ENCODE measurements at regions not wholly inside any gene's neighbourhood (a gene's known extent, or its start where the extent isn't known, plus 50 kb on each side); places are given as distances from the start of the nearest gene placed in this dataset.

DNA sequence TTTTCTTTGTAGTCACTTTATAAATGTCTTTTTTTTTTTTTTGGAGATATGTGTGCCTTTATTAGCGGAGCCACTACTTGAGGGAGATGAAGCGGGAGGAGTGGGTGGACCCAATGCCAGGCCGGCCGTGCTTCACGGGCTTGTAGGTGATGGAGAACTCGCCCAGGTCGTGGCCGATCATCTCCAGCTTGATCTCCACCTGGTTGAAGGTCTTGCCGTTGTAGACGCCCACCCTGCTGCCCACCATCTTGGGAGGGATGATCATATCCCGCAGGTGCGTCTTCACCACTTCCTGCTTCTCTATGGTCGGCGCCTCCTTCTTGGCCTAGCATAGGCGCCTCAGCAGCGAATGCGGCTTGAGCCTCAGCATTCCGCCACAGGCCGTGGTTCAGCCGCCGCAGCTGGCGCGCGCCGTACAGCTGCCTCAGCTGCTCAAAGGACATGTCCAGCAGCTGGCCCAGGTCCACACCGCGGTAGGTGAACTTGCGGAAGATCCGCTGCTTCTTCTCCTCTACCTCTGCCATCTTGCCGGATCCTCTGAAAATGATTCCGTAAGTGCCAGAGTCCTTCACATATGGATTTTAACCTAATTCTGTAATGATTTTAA, 1095.6 kb downstream of the MAT2B start:
- Histone ChIP-seq H3K4me3 (ENCODE audit: low read depth, low read length) (no peak overlapping the region), H3K36me3 (ENCODE audit: insufficient read depth) (peaks cover 2% of the 10 kb centered on the region), H3K27ac (ENCODE audit: low read depth) (no peak overlapping the region), H3K4me1 (ENCODE audit: insufficient read depth) (no peaks in the 10 kb centered on the region)
- WGBS = 98% methylated on average over 31 of the region's 31 CpGs
- DNase-seq (ENCODE audit: extremely low spot score) = no peak

DNA sequence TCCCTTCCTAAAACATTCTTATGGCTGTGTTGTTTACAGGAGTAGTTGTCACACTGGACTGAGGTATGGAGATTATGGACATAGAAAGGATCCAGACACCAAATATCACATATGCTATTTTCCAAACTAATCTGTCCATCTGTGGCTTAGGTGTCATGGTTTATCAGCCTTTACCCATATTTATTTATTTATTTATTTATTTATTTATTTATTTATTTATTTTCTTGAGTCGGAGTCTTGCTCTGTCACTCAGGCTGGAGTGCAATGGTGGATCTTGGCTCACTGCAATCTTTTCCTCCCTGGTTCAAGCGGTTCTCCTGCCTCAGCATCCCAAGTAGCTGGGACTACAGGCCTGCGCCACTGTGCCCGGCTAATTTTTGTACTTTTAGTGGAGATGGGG, 1103.1 kb downstream of the MAT2B start:
- H3K36me3 ChIP-seq (ENCODE audit: insufficient read depth) = no peaks in the 10 kb centered on the region

DNA sequence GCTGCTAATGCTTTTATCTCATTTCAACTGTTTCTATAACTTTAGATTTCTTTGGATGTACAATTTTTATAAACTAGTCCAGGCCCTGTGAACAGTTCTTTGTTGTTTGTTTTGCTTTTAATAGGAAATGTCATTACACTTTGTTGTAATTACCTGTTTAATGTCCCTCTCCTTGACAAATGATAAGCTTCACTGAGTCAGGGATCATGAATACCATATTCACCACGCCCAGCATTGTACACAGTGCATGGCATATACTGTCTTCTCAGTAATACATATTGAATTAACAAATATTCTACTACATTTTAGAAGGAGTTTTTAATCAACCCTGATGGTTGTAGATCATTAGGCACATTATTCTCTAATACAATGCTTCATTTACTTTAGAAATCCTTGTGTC, 1105.0 kb downstream of the MAT2B start:
- H3K27ac ChIP-seq (ENCODE audit: low read depth) = no peak overlapping the region
- no peak for DNase-seq (ENCODE audit: extremely low spot score)
- WGBS = 75% methylated on average over 1 of the region's 1 CpG
- no peak overlapping the region for H3K4me3 ChIP-seq (ENCODE audit: low read depth, low read length)
- H3K4me1 ChIP-seq (ENCODE audit: insufficient read depth) = no peaks in the 10 kb centered on the region
- H3K36me3 ChIP-seq (ENCODE audit: insufficient read depth) = no peaks in the 10 kb centered on the region

More for the DNA sequence above, 1103.1 kb downstream of the MAT2B start:
- H3K4me1 ChIP-seq (ENCODE audit: insufficient read depth) = no peaks in the 10 kb centered on the region
- whole genome bisulfite sequencing = 95% methylated on average over 4 of the region's 4 CpGs
- DNase-seq (ENCODE audit: extremely low spot score) = no peak
- H3K4me3 ChIP-seq (ENCODE audit: low read depth, low read length) = no peak overlapping the region
- no peak overlapping the region for H3K27ac ChIP-seq (ENCODE audit: low read depth)

DNA sequence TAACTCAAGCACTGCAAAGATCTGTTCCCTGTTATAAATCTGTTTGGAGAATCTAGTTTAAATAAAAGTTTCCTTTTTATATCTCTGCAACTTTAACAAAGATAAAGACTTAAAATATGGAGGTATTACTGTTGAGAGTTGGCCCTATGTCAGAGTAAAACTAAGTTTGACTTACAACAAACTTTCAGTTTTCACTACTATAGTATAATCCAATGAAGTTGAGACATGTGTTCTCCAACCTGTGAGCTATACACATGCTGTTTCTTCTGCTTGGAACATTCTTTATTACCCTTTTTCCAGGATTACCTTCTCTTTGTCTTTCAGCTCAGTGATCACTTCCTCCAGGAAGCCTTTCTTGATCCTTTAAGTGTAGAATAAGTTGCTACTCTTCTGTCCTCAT, 1109.3 kb downstream of the MAT2B start:
- no peak for DNase-seq (ENCODE audit: extremely low spot score)
- H3K27ac ChIP-seq (ENCODE audit: low read depth) = no peak overlapping the region
- H3K4me3 ChIP-seq (ENCODE audit: low read depth, low read length) = no peak overlapping the region
- no peaks in the 10 kb centered on the region for H3K36me3 ChIP-seq (ENCODE audit: insufficient read depth)
- no peaks in the 10 kb centered on the region for H3K4me1 ChIP-seq (ENCODE audit: insufficient read depth)

DNA sequence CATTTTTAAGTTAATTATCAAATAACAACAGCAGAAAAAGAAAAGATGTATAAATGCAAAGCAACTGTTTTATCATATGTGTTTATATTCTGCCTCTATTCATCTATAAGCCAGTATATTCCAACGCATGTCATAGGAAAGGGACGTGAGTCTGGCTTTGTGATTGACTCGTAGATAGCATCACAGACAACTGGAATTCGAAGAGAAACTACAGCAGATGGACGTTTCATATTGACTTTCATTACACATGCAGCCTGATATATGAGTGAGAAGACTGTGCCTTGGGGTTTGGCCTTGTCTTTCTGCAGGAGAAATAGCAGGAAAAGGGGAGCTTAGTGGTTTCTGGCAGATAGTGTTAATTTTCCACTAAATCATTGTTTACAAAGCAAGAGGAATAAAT, 1111.9 kb downstream of the MAT2B start:
- no peak overlapping the region for H3K27ac ChIP-seq (ENCODE audit: low read depth)

GRCh38 chr5:164627021-164627420, 1121.6 kb downstream of the MAT2B start:
- H3K4me1 ChIP-seq (ENCODE audit: insufficient read depth) = no peaks in the 10 kb centered on the region
- WGBS = 79% methylated on average over 4 of the region's 4 CpGs
- no peak overlapping the region for H3K4me3 ChIP-seq (ENCODE audit: low read depth, low read length)
- no peak for DNase-seq (ENCODE audit: extremely low spot score)
- H3K36me3 ChIP-seq (ENCODE audit: insufficient read depth) = no peaks in the 10 kb centered on the region
- no peak overlapping the region for H3K27ac ChIP-seq (ENCODE audit: low read depth)

More for the DNA sequence above, 1111.9 kb downstream of the MAT2B start:
- no peaks in the 10 kb centered on the region for H3K36me3 ChIP-seq (ENCODE audit: insufficient read depth)
- H3K4me1 ChIP-seq (ENCODE audit: insufficient read depth) = no peaks in the 10 kb centered on the region
- WGBS = 64% methylated on average over 5 of the region's 5 CpGs
- H3K4me3 ChIP-seq (ENCODE audit: low read depth, low read length) = no peak overlapping the region
- no peak for DNase-seq (ENCODE audit: extremely low spot score)

DNA sequence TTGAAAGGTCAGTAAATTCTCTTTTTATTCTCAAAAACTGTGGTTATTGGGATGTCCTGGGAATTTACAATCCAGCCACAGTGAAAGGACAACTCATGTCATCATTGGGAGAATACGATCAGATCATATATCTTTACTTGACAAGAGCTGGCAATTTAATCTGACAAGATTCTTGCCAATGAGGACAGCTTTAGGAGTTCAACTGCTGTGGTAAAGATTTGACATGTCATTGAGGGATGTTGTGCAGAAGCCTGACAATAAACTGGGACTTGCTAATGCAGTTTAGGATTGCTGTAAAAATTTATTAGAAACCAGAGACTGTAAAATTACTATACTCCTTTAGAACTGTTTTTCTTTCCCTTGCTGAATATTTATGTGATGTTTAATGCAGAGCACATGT, 1131.0 kb downstream of the MAT2B start:
- no peak for DNase-seq (ENCODE audit: extremely low spot score)
- no peaks in the 10 kb centered on the region for H3K36me3 ChIP-seq (ENCODE audit: insufficient read depth)
- H3K27ac ChIP-seq (ENCODE audit: low read depth) = no peak overlapping the region
- H3K4me1 ChIP-seq (ENCODE audit: insufficient read depth) = no peaks in the 10 kb centered on the region
- H3K4me3 ChIP-seq (ENCODE audit: low read depth, low read length) = no peak overlapping the region
- 41% methylated on average over 1 of the region's 1 CpG for WGBS

- DNase-seq (ENCODE audit: extremely low spot score) = no peak
- no peaks in the 10 kb centered on the region for H3K36me3 ChIP-seq (ENCODE audit: insufficient read depth)
- 59% methylated on average over 4 of the region's 4 CpGs for WGBS
- no peaks in the 10 kb centered on the region for H3K4me1 ChIP-seq (ENCODE audit: insufficient read depth)
- H3K27ac ChIP-seq (ENCODE audit: low read depth) = no peak overlapping the region
- H3K4me3 ChIP-seq (ENCODE audit: low read depth, low read length) = no peak overlapping the region
These were observed 1132.6 kb downstream of the MAT2B start for GRCh38 chr5:164637931-164638521.

- Histone ChIP-seq H3K4me3 (ENCODE audit: low read depth, low read length) (no peak overlapping the region), H3K36me3 (ENCODE audit: insufficient read depth) (no peaks in the 10 kb centered on the region), H3K27ac (ENCODE audit: low read depth) (no peak overlapping the region), H3K4me1 (ENCODE audit: insufficient read depth) (no peaks in the 10 kb centered on the region)
- DNase-seq (ENCODE audit: extremely low spot score) = no peak
These were observed 1143.8 kb downstream of the MAT2B start for GRCh38 chr5:164649266-164649665.

- Histone ChIP-seq H3K36me3 (ENCODE audit: insufficient read depth) (no peaks in the 10 kb centered on the region), H3K4me1 (ENCODE audit: insufficient read depth) (no peaks in the 10 kb centered on the region), H3K27ac (ENCODE audit: low read depth) (no peak overlapping the region), H3K4me3 (ENCODE audit: low read depth, low read length) (no peak overlapping the region)
- WGBS = 96% methylated on average over 1 of the region's 1 CpG
- no peak for DNase-seq (ENCODE audit: extremely low spot score)
These were observed 1145.0 kb downstream of the MAT2B start for GRCh38 chr5:164650427-164650826.

GRCh38 chr5:164651546-164652275, 1146.3 kb downstream of the MAT2B start:
- WGBS = 76% methylated on average over 7 of the region's 7 CpGs

GRCh38 chr5:164652276-164652660, 1146.8 kb downstream of the MAT2B start:
- WGBS = 60% methylated on average over 1 of the region's 1 CpG
- no peak overlapping the region for H3K4me3 ChIP-seq (ENCODE audit: low read depth, low read length)
- H3K4me1 ChIP-seq (ENCODE audit: insufficient read depth) = no peaks in the 10 kb centered on the region
- no peak overlapping the region for H3K27ac ChIP-seq (ENCODE audit: low read depth)
- no peak for DNase-seq (ENCODE audit: extremely low spot score)
- H3K36me3 ChIP-seq (ENCODE audit: insufficient read depth) = no peaks in the 10 kb centered on the region

More at GRCh38 chr5:164651546-164652275, 1146.3 kb downstream of the MAT2B start:
- Histone ChIP-seq H3K4me3 (ENCODE audit: low read depth, low read length) (no peak overlapping the region), H3K27ac (ENCODE audit: low read depth) (no peak overlapping the region), H3K36me3 (ENCODE audit: insufficient read depth) (no peaks in the 10 kb centered on the region), H3K4me1 (ENCODE audit: insufficient read depth) (no peaks in the 10 kb centered on the region)
- DNase-seq (ENCODE audit: extremely low spot score) = no peak

DNA sequence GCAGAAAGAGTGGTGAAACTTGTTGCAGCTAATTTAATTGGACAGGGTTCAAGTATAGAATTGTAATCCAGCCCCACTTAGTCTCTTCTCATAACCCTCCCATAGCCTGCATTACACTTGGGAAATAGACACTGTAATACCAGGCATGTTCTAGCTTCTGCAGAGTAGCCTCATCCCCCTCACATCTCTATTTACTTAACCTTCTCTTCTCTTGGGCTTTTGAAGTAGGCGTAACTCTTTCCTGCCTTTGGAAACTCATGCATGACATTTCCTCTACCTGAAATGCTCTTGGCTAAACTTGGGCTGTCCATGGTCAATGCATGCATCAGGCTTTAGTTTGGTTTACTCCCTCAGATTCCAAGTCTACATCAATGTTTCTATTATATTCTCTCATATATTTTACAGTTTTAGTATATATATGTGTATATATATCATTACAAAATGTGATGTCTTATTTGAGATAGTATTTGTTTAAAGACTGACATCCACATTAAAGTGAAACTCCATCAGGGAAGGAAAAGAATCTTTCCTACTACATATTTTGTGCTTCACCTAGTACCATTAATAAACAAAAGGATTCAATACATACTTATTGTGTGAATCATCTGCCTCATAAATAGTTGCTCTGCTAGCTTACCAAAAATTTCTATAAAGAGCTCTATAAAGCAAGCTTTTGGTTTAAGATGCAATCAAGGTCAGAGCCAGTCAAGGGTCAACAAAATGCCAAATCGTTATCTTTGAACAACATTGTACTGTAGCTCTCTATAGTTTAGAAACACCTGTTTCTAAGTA, 1158.0 kb downstream of the MAT2B start:
- no peak for DNase-seq (ENCODE audit: extremely low spot score)

DNA sequence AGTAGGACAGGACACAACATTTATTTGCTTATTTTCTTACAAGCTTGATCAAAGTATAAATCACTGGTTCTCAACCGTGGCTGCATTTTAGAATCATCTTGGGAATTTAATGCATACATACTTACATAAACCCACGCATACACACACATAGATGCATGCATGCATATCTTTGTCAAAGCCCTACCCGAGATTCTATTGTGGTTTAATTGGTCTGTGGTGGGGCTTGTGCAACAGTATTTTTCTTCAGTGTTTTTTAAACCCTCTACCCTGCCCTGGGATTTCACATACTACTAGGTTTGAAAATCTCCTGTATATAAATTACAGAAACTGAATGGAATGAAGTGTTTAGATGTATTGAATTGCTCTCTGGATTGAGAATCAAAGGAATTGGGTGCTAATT, 1166.2 kb downstream of the MAT2B start:
- no peak overlapping the region for H3K4me3 ChIP-seq (ENCODE audit: low read depth, low read length)
- H3K27ac ChIP-seq (ENCODE audit: low read depth) = no peak overlapping the region
- 74% methylated on average over 3 of the region's 3 CpGs for WGBS
- no peaks in the 10 kb centered on the region for H3K4me1 ChIP-seq (ENCODE audit: insufficient read depth)
- no peak for DNase-seq (ENCODE audit: extremely low spot score)
- no peaks in the 10 kb centered on the region for H3K36me3 ChIP-seq (ENCODE audit: insufficient read depth)

More for the DNA sequence above, 1158.0 kb downstream of the MAT2B start:
- no peak overlapping the region for H3K27ac ChIP-seq (ENCODE audit: low read depth)
- no peaks in the 10 kb centered on the region for H3K4me1 ChIP-seq (ENCODE audit: insufficient read depth)
- WGBS = 63% methylated on average over 2 of the region's 2 CpGs
- H3K36me3 ChIP-seq (ENCODE audit: insufficient read depth) = no peaks in the 10 kb centered on the region
- H3K4me3 ChIP-seq (ENCODE audit: low read depth, low read length) = no peak overlapping the region
